Activated CD4-positive, alpha-beta T cell treated with anti-CD3 and anti-CD28 coated beads, Interleukin-2, Interleukin-4, amounts not matched to agents 100 ng/mL and 50 ng/mL, durations not matched to agents 16 hours and 8 hours (primary cell): ENCODE measurements at regions not wholly inside any gene's neighbourhood (a gene's known extent, or its start where the extent isn't known, plus 50 kb on each side); places are given as distances from the start of the nearest gene placed in this dataset.
"Not testable (repeated sequence)": the region's sequence is repeated elsewhere in the genome, so short reads cannot be mapped to it uniquely, and the experiment has no call there.

Experiments used
- DNase-seq: peaks from one replicate; pipeline ENCODE4 v3.0.0-alpha.2; 2020; ENCODE audit warnings: low spot score

GRCh38 chr14:46433381-46433780, 218.2 kb downstream of the RPL10L start:
- DNase-seq = no peak

GRCh38 chr14:46432516-46432915, 219.1 kb downstream of the RPL10L start:
- no peak for DNase-seq

- no peak for DNase-seq
Observed at GRCh38 chr14:46417066-46417465, 234.5 kb downstream of the RPL10L start.

- no peak for DNase-seq
Observed at GRCh38 chr14:46404865-46405811, 246.4 kb downstream of the RPL10L start.

- not testable (repeated sequence) for DNase-seq
Observed at GRCh38 chr14:46402001-46402690, 249.4 kb downstream of the RPL10L start.

- DNase-seq = no peak
Observed at GRCh38 chr14:46401066-46401465, 250.5 kb downstream of the RPL10L start.

GRCh38 chr14:46399049-46399448, 252.5 kb downstream of the RPL10L start:
- DNase-seq = no peak

- no peak for DNase-seq
Observed at GRCh38 chr14:46384611-46385010, 267.0 kb downstream of the RPL10L start.

- DNase-seq = no peak
Observed at GRCh38 chr14:46381674-46382073, 269.9 kb downstream of the RPL10L start.

GRCh38 chr14:46378248-46378647, 273.3 kb downstream of the RPL10L start:
- no peak for DNase-seq

GRCh38 chr14:46377305-46377704, 274.3 kb downstream of the RPL10L start:
- no peak for DNase-seq

GRCh38 chr14:46369391-46369790, 282.2 kb downstream of the RPL10L start:
- DNase-seq = no peak

GRCh38 chr14:46368275-46368674, 283.3 kb downstream of the RPL10L start:
- no peak for DNase-seq

GRCh38 chr14:46352844-46353243, 298.7 kb downstream of the RPL10L start:
- DNase-seq = no peak

- DNase-seq = peak; percentile 24
Observed at GRCh38 chr14:46344327-46344937, 307.1 kb downstream of the RPL10L start.

- no peak for DNase-seq
Observed at GRCh38 chr14:46325777-46326176, 325.8 kb downstream of the RPL10L start.

GRCh38 chr14:46325157-46325556, 326.4 kb downstream of the RPL10L start:
- DNase-seq = no peak

GRCh38 chr14:46323404-46323762, 328.2 kb downstream of the RPL10L start:
- no peak for DNase-seq

- DNase-seq = no peak
Observed at GRCh38 chr14:46322730-46323403, 328.7 kb downstream of the RPL10L start.

- no peak for DNase-seq
Observed at GRCh38 chr14:46322076-46322475, 329.5 kb downstream of the RPL10L start.

GRCh38 chr14:46306267-46306666, 345.3 kb downstream of the RPL10L start:
- DNase-seq = no peak

- DNase-seq = no peak
Observed at GRCh38 chr14:46300765-46301164, 350.8 kb downstream of the RPL10L start.
